ENCODE measurements at regions not wholly inside any gene's neighbourhood (a gene's known extent, or its start where the extent isn't known, plus 50 kb on each side); places are given as distances from the start of the nearest gene placed in this dataset.
"Not testable (repeated sequence)": the region's sequence is repeated elsewhere in the genome, so short reads cannot be mapped to it uniquely, and the experiment has no call there.

DNA sequence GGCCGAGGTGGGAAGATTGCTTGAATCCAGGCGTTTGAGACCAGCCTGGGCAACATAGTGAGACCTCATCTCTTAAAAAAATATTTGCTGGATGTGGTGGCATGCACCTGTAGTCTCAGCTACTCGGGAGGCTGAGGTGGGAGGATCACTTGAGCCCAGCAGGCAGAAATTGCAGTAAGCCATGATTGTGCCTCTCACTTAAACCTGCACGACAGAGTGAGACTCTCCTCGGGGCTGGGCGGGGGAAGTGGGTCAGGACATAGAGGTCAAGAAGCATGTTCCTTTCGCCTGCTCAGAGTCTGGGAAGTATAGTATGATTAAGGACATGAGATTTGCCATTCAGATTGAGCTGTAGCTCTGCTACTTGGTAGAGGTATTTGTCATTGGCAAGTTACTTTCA is 52.3 kb downstream of the SEPTIN7 start:
- DNase-seq, result not testable (repeated sequence)

DNA sequence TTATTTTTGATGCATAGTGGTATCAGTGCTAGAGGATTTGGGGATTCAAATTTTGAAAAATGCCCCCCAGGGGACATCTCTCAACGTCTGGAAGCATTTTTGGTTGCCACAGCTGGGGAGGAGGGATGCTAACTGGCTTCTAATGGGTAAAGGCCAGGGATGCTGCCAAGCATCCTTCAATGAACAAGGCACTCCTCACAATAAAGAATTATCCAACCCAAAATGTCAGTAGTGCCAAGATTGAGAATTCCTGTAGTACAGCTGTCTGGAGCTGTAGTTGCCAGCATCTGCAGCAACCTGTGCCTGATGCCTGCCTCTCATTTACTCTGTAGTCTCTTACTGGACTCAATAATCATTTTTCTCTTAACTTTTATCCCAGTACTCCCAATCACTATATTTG is 53.5 kb downstream of the SEPTIN7 start:
- no peak for DNase-seq

DNA sequence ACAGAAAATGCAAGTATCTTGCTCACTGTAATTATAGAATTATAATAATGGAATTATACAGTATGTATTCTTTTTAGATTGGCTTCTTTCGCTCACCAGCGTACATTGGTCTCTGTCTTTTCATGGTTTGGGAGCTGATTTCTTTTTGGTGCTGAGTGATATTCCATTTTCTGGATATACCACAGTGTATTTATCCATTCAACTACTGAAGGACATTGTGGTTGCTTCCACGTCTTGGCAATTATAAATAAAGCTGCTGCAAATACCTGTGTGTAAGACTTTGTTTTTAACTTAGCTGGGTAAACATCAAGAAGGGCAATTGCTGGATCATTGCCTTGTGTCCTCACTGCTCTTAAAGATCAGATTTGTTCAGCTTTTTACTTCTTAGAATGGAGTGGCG is 55.3 kb downstream of the SEPTIN7 start:
- no peak for DNase-seq

DNA sequence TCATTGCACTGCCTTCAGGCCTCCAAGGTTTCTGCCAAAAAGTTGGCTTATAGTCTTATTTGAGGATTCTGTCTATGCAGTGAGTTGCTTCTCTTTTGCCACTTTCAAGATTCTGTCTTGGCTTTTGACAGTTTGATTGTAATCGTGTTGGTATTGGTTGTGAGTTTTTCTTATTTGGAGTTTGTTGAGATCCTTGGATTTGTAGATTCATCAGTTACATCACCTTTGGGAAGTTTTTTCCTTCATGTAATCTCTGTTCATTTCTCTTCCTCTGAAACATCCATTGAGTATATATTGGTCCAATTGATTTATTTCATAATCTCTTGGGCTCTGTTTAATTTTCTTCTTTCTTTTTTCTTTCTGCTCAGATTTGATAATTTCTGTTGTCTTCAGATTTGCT is 59.8 kb downstream of the SEPTIN7 start:
- no peak for DNase-seq

DNA sequence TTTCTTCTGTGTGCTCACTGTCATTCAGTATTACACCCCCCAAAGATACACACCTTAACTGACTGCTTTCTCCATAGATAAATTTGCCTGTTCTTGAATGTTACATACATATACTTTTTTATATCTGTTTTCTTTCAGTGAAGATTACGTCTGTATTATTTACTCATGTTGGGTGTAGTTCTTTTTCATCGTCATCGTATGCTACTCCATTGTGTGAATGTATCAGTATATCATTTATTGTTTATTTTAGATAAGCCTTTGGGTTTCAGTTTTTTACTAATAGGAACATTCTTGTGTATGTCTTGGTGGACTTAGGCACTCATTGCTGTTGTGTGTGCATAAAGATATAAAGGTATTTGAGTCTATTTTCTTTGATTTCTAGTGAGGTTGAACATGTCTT is 64.4 kb downstream of the SEPTIN7 start:
- no peak for DNase-seq

DNA sequence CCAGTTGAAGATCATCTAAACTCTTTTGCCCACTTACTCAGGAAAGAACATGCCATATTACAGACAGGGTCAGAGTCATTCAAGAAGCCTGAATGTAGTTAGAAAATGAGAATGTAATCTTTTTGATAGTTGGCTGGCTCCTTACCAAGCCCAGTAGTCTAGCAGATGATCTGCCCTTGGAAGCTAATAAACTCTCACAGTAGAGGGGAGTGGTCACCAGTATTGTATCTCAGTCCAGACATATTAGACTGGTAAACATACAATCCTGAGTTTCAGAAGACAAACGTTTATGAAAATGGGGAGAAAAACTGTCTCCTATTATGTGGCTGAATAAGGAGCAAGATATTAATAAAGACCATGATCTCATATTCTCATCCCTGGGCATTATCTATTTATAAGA is 65.3 kb downstream of the SEPTIN7 start:
- no peak for DNase-seq

DNA sequence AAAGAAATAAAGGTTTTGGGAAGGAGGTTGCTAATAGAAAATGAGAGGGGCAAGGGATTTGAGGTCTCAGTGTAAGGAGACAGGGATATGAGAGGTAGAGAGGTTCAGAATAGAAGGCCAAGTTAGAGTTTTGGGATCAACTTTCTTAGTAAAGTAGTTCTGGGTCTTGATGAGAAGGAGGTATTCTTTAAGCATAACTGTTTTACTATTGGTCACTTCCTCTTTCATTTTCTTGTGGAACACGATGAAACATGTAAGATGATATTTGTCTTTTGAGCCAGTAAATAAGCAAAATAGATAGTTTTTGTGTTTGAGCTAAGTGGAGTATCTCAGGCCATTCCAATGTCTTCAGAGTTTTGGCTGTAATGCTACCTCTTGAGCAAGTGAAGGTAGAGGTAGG is 68.3 kb downstream of the SEPTIN7 start:
- peak in 1 of 2 donors; percentile 8 for DNase-seq

DNA sequence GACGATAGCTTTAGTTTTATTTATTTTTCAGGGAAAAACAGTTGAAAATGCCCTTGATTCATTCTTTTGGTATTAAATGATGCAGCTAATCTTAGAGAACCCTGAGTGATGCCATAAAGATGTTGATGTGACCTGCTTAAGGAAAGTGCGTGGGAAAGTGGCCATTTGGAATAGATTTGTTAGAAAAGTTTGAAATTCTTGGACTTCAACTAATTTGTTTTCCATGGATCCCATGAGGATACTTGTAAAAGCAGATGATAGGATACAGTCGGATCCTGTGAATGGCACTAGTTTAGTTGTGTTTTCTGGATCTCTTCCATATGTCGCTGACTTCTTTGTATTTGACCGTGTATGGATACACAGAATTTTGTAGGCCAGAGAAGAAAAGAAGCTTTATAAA is 69.0 kb downstream of the SEPTIN7 start:
- no peak for DNase-seq

DNA sequence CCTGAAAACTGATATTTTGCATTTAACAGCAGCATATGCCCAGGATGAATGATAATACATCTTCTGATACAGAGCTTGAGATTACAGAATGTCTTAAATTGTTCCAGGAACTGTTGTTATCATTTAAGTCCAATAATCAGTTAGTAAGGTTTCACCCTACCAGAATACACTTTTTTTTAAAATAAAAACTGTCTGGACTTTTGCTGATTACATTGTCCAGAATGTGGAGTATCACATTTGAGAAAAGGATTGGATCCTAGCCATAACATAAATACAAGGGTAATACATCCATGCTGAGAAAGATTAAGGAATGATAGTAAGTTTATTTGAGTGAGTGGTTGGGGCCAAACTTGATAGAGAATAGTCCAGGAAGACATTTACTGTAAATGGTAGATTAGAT is 71.0 kb downstream of the SEPTIN7 start:
- DNase-seq, result no peak

DNA sequence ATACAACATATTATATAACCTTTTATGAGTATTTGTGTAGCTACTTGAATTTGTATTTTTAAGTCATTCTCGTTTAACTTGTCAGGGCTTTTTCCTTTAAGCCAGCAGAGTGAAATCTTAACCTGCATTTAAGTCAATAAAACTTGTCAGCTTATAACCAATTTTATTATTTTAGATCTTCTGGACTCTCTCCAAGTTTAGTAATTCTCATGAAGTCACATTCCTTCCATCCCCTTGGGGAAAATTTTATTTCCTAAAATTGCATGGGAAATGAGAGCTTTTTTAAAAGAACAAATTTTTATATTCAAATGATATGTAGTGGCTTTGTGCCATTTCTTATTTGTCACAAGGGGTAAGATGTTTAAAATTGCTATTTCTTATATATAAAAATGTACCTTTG is 74.0 kb downstream of the SEPTIN7 start:
- no peak for DNase-seq

DNA sequence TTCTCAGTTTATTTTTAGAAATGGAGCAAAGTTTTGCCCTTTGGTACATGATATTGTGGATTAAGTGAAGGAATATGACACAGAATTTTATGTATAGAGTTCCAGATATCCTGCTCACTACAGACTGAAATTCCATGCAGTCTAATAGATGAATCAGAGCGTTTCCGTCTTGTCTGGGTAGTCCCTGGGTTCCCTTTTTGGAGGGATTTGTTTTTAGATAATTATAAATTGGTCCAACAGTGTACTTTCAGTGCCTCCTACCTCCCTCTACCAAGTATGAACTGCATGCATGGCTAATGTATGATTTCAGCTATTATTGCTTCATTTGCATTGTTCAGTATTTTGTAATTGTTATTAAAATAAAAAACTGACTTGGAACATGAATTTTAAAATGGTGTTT is 74.4 kb downstream of the SEPTIN7 start:
- DNase-seq, result no peak

DNA sequence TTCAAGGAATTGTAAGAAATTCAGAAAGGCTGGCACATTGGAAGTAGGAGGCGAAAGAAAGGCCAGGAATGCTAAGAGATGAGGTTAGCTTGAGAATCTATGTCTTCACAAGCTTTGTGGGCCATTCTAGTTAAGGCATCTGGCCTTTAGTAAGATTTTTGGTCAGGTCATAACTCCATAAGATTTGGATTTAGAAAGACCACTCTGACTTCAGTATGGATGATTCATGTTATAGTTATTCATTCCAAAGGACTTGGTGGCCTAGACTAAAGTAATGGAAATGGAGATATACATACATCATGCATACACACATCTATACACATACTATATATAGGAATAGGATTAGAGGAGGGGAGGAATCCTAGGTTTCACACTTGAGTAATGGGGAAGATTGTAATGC is 77.5 kb downstream of the SEPTIN7 start:
- DNase-seq, result no peak

DNA sequence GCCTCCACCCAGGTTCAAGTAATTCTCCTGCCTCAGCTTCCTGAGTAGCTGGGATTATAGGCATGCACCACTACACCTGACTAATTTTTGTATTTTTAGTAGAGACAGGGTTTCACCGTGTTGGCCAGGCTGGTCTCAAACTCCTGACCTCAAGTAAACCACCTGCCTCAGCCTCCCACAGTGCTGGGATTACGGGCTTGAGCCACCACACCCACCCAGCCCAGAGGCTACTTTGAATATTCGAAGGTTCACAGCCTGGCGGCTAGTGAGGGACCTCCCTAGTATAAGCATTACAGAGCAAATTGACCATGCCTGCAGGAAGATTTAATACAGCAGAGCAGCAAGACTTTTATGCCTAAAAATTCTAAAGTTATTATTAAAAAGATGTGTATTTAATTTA is 86.6 kb downstream of the SEPTIN7 start:
- DNase-seq, result not testable (repeated sequence)

DNA sequence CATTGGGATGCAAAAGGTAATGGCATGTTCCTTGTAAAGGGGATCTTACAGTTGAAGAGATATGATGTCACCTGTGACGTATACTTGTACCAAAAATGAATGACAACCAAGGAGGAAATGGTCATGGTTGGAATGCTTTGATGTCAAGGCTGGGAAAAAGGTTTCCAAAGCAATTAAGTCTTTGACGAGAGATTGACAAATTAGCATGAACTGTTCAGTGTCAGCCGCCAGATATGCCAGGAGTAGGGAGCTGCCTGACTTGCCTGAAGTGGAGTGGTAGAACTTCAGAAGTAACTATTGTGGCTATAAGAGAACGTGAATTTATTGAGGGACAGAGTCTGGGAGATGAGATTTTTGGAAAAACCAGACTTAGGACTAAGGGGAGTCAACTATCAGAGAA is 88.1 kb downstream of the SEPTIN7 start:
- no peak for DNase-seq

DNA sequence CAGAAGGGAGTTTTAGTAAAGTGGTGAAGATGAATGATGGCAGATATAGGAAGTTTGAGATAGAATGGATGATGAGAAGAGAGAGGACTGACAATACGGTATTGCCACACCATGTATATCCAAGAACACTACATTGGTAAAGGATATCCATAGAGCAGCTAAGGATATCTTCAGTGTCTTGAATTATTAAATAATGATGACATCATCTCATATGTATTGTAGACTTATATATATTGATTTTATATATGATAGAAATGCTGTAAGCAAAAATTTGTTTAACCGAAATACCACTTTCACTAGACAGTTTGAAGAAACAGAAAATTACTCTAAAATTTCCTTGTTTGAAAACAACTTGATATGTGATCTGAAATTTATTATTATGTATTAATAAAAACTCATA is 89.0 kb downstream of the SEPTIN7 start:
- no peak for DNase-seq

DNA sequence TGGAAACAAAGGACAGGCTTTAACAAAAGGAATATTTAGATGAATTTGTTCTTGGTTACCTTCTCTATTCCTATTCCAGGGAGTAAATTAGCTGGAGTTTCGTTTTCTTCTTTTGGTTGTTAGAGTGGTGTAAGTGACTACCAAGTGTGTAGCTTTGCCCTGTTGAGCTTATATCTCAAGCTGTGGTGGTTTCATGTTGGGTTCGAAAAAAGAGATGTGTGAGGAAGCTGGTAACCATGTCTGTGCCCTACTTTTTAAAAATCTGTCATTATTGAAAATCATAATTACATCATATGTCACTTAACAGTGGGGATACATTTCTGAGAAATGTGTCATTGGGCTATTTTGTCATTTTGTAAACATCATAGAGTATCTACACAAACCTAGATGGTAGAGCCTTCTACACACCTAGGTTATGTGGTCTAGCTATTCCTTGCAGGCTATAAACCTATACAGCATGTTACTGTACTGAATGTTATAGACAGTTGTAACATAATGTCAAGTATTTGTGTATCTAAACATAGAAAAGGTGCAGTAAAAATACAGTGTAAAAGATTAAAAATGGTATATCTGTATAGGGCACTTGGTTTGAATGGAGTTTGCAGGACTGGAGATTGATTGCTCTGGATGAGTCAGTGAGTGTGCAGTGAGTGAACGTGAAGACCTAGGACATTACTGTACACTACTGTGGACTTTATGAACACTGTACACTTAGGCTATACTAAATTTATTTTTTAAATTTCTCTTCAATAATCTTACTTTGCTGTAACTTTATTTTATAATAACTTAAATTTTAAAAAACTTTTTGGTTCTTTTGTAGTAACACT is 90.4 kb downstream of the SEPTIN7 start:
- no peak for DNase-seq

DNA sequence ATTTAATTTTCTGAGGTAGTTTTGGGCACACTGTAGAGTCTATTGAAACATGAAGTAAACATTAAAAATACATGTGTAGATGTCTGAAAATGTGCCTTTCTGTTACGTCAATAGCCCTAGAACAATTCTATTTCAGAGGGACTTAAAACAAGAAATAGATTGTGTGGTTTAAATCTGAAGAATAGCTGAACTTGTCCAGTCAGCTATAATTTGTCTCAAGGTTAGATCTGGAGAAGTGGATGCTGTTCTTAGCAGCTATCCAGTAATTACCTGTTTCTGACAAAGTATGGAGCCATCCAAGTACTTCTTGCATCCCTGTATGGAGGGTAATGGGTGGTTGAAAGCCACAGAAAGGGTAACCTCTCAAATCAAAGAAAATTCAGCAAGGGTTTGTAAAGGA is 92.8 kb downstream of the SEPTIN7 start:
- DNase-seq, result no peak

DNA sequence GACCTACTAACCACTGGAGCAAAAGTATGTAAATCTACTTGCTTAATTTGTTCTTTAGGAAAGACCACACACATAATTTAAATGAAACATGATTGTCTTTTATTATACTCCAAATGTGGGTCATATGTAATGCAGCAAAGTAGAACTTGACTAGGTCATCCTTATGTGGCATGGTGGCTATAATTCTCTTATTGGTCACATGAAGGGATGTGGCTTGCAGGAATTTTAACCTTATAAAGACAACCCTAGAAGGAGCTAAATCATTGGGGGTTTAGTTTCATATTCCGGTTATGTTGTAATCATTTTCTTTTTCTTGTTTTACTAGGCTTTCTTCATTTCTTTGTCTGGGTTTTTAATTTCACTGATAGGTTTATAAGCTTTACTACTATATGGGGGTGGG is 93.9 kb downstream of the SEPTIN7 start:
- no peak for DNase-seq

DNA sequence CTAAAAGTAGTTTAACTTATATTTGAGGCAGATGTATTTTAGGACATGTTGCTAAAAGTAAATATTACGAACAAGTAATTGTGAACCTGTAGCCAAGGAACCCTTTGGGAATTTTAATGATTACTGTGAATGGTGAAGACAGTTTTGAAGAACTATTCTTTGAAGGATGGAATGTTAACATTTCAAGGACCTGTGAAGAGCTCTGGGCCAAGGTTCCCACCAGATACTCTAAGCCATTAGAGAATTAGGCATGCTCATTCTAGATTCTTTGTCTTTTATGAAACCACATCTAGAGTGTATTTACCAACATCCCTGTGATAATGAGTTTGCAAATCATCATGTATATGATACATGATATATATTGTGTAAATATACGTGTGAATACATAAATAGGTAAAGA is 99.8 kb downstream of the SEPTIN7 start:
- DNase-seq, result no peak

DNA sequence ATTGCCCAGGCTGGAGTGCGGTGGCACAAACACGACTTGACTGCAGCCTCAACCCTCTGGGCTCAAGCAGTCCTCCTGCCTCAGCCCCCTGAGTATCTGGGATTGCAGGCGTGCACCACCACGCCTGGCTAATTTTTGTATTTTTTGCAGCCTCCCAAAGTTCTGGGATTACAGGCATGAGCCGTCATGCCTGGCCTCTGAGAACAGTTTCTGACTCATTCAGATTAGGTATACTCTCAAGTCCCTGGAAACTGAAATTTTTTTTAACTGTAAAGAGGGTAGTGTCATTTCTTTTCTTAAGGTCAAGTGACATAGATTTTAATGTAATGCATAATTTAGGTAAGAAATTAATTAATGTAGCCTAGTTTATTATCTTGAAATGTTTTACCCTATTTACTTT is 104.7 kb downstream of the SEPTIN7 start:
- no peak for DNase-seq

DNA sequence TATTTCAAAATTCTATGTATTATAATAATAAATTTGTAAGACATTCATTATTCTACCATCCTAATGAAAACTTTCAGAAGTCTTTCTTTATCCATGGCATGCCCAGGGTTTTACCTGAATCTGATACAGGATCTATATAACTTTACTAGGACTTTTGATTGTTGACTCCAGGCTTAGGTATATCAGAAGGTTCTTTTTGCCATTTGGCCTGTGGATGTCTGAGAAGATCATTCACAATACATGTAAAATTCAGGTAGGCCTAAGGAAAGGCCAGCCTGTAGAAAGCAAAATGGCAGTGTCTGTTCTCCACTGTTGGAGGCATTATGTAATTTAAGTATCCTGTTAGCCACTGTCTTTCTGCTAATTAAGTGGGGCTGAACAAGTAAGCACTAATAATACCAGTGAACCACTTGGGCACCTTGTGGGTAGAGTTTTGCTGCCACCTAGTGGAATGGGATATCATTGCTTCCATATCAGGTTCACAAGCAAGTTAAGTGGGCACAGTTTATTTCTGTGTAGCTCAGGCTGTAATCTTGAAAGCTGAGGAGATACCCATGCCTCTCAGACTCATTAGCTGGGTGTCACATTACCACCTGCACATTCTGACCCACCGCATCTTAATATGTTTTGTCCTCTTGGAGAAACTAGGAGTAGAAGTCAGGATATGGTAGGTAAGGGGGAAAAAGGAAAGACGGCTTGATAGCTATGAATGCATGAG is 105.5 kb downstream of the SEPTIN7 start:
- peak; percentile 9 to 70 for DNase-seq

DNA sequence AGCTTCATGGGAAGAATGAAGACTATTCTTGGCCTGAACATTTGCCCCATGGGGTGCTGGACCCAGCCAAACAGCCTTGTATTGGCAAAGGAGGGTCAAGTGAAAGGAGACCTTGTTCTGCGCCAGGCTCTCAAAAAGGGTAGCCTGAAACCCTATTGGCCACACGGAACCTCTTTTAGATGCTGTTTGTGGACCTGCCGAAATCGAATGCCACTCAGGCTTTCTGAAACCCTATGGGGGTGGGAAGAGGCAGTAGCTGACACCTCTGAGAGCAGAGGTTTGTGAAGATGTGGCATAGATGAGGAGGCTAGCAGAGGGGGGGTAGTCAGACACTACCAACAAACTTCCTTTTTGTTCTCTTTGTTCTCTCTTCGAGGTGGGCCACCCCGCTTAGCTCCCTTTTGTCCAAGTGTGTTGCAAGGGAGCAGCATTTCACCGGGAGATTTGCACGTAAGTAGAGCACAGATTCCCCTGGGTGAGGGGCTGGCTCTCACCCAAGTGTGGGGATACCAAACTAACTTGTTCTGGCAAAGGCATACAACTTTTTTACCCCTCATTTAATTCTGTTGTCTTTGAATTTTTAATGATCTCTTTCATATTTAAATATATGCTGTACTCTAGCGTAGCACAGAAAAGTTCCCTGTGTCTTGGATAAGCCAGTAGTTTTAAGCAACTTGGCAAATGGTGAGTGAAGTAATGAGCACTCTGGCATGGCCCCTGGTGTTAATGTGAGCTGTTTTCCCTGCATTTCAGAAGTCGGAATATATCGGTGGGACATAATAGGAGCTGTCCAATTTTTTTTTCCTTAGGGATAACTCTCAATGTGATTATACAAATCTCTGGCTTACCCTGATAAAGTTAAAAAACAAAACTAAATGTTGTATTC is 107.7 kb downstream of the SEPTIN7 start:
- DNase-seq, result no peak

DNA sequence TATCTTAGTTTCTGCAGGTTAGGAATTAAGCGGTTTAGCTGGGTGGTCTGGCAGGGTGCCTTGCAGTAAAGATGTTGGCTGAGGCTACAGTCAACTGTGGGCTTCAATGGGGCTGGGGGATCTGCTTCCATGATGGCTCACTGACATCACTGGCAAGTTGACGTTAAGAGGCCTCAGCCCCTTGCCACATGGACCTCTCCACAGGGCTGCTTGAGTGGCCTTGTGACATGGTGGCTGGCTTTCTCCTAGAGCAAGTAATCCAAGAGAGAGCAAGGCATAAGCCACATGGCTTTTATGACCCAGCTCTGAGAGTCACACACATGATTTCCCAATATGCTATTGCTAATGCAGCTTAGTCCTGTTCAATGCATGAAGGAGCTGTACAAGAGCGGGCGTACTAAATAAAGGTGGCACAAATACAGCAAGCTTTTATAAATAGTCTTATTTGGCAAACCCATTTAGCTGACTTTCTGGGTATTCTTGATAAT is 109.1 kb downstream of the SEPTIN7 start:
- no peak for DNase-seq
